ENCODE measurements at regions not wholly inside any gene's neighbourhood (a gene's known extent, or its start where the extent isn't known, plus 50 kb on each side); places are given as distances from the start of the nearest gene placed in this dataset.

DNA sequence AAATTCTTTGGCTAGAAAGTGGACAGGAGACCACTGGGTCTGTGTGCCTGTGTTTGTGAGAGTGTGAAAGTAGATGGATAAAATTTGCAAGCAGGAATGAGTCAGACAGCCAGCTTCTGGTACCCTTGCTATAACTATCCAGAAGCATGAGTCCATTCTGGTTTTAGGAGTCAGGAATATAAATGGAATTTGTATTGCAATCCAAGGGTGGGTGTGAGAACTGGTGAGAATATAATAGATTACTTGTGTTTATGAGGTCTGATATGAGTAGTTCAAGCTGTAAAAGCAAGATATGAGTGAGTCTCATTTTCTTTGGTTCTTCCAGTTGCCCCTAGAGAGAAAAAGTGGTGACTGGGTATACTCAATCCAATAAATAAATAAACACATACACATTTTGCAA, 212.7 kb upstream of the TAPT1 start:
- TF ChIP-seq ZFX (IDR thresholded peaks at IDR 0.05; ENCODE audit: borderline replicate concordance) = no peak
- TF ChIP-seq, protein P1, sequence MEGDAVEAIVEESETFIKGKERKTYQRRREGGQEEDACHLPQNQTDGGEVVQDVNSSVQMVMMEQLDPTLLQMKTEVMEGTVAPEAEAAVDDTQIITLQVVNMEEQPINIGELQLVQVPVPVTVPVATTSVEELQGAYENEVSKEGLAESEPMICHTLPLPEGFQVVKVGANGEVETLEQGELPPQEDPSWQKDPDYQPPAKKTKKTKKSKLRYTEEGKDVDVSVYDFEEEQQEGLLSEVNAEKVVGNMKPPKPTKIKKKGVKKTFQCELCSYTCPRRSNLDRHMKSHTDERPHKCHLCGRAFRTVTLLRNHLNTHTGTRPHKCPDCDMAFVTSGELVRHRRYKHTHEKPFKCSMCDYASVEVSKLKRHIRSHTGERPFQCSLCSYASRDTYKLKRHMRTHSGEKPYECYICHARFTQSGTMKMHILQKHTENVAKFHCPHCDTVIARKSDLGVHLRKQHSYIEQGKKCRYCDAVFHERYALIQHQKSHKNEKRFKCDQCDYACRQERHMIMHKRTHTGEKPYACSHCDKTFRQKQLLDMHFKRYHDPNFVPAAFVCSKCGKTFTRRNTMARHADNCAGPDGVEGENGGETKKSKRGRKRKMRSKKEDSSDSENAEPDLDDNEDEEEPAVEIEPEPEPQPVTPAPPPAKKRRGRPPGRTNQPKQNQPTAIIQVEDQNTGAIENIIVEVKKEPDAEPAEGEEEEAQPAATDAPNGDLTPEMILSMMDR (IDR thresholded peaks at IDR 0.05) = no peak
- no peak overlapping the region for H3K27ac ChIP-seq

DNA sequence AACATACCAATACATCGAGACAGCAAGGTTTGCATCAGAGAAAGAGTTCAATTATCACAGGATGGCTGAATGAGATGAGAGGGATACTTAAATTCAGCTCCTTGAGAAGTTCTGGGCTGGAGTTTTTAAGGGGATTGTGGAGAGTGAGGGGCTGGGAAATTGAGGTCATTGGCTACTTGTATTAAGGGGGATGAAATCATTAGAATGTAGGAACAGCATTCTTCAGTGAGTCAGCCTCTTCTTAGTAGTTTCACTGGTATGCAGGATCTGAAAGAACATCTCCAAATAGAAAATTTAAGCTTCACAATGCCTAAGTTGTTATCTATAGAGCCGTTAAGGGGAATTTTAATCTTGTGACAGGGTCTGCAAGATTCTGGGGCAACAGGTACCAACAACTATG, 211.6 kb upstream of the TAPT1 start:
- no peak overlapping the region for H3K27ac ChIP-seq
- TF ChIP-seq, protein P1 (IDR thresholded peaks at IDR 0.05) = no peak
- TF ChIP-seq ZFX (IDR thresholded peaks at IDR 0.05; ENCODE audit: borderline replicate concordance) = no peak

- no peak for TF ChIP-seq ZFX (IDR thresholded peaks at IDR 0.05; ENCODE audit: borderline replicate concordance)
- TF ChIP-seq, protein P1 (IDR thresholded peaks at IDR 0.05) = no peak
- H3K27ac ChIP-seq = no peak overlapping the region
These were observed 205.6 kb upstream of the TAPT1 start for GRCh38 chr4:16431866-16432265.

GRCh38 chr4:16418814-16419213, 192.5 kb upstream of the TAPT1 start:
- no peak overlapping the region for H3K27ac ChIP-seq
- TF ChIP-seq, protein P1 (IDR thresholded peaks at IDR 0.05) = no peak
- TF ChIP-seq ZFX (IDR thresholded peaks at IDR 0.05; ENCODE audit: borderline replicate concordance) = no peak

DNA sequence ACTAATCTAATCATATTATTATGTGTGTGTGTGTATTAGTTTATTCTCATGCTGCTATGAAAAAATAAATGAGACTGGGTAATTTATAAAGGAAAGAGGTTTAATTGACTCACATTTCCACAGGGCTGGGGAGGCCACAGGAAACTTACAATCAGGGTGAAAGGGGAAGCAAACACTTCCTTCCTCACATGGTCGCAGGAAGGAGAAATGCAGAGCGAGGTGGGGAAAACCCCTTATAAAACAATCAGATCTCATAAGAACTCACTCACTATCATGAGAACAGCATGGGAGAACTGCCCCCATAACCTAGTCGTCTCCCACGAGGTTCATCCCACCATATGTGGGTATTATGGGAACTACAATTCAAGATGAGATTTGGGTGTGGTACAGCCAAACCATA, 190.9 kb upstream of the TAPT1 start:
- no peak overlapping the region for H3K27ac ChIP-seq
- TF ChIP-seq, protein P1 (IDR thresholded peaks at IDR 0.05) = no peak
- TF ChIP-seq ZFX (IDR thresholded peaks at IDR 0.05; ENCODE audit: borderline replicate concordance) = no peak

GRCh38 chr4:16416601-16417000, 190.3 kb upstream of the TAPT1 start:
- H3K27ac ChIP-seq = no peak overlapping the region
- TF ChIP-seq, protein P1 (IDR thresholded peaks at IDR 0.05) = no peak
- TF ChIP-seq ZFX (IDR thresholded peaks at IDR 0.05; ENCODE audit: borderline replicate concordance) = no peak

- H3K27ac ChIP-seq = no peak overlapping the region
- TF ChIP-seq, protein P1 (IDR thresholded peaks at IDR 0.05) = no peak
- TF ChIP-seq ZFX (IDR thresholded peaks at IDR 0.05; ENCODE audit: borderline replicate concordance) = no peak
These were observed 189.5 kb upstream of the TAPT1 start for GRCh38 chr4:16415751-16416150.

Data from 22Rv1 (cell line).